HG03378 (cell line): ENCODE measurements at regions not wholly inside any gene's neighbourhood (a gene's known extent, or its start where the extent isn't known, plus 50 kb on each side); places are given as distances from the start of the nearest gene placed in this dataset.
"Not testable (repeated sequence)": the region's sequence is repeated elsewhere in the genome, so short reads cannot be mapped to it uniquely, and the experiment has no call there.

ENCODE experiments used
- ATAC-seq: cut with Tn5 transposase; IDR thresholded peaks from one replicate; pipeline ENCODE4 v1.9.1; 2021; ENCODE audit warnings: mild to moderate bottlenecking, moderate library complexity; ENCODE audit not compliant: unreplicated experiment

DNA sequence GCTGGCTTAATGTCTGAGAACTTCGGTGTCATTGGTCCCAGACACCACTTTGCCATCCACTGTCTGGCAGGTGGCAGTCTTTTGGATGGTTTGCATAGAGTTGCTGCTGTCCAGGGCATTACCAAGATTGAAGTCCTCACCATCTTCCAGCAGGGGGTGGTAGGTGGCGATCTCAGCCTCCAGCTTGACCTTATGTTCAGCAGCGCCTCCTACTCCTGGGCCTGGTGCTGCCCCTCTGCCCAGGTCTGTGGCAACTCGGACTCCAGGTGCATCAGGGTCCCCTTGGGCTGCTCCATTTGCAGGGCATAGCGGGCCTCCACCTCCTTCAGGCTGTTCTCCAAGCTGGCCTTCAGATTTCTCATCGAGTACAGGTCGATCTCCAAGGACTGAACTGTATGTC lies 573.3 kb upstream of the NCAM2 start:
- ATAC-seq, result no peak

DNA sequence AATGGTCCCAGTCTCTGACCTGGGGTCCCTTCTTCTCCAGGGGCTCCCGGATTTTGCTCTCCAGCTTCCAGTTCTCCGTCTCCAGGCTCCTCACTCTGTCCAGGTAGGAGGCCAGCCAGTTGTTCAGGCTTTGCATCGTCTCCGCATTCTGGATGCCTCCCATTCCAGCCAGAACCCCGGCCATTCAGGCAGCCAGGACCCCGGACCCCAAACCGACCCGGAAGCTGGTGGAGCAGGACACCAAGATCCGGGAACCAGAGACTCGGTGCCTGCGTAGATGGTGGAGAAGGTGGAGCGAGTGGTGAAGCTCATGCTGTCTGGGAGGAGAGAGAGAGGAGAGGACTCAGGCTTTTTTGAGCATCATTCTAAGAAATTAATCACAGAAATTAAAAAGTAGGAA lies 572.4 kb upstream of the NCAM2 start:
- no peak for ATAC-seq

DNA sequence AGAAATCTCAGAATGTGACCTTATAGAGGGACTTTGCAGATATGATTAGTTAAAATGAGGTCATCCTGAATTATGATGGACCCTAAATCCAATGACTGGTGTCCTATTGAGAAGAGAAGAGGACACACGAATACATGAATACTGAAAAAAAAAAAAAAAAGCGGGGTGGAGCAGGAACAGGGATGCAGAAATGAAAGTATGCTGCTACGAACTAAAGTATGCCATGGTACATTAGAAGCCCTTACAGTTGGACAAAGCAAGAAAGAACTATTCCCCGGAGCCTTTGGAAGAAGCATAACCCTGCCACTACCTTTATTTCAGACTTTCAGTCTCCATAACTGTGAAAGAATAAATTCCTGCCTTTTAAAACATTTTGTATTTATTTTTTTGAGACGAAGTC lies 557.9 kb upstream of the NCAM2 start:
- ATAC-seq, result no peak

DNA sequence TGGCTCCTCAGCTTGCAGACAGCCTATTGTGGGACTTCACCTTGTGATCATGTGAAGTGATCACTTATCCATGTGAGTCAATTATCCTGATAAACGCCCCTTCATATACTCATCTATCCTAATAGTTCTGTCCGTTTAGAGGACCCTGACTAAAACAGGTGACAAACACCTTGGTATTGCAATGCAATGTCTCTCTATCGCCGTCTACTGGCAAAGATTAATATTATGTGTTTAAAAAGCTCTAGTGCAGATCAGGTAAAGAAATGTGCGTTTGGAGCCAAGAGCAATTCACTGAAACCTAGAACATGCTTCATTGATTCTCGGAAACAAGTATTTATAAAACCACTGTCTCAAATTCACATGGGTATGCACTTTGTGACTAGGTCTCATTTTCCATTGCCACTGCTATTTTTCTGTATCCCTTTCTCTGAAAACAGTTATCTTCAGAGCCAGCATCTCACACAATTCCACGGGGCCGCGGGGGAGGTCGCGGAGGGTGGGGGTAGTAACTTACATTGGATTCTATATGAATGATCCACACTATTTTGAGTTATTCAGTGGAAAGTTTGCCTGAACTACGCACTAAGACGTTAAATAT lies 554.6 kb upstream of the NCAM2 start:
- no peak for ATAC-seq

DNA sequence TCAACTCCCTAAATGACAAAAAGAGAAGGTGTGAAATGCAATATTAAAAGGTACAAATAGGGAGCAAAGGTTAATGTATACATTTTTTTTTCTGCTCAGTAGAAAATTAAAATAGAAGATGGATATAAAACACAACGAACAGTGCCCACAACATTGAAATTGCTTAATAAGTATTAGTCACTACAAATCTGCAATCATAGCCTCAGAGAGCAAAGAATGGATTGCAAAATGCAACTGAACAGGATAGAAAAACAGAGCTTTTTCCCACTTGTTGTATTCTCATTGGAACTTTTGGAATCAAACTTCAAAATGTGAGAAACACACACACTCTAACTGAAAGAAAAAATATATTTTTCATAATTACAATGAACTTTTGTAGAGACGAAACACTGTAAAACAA lies 552.2 kb upstream of the NCAM2 start:
- ATAC-seq, result no peak

DNA sequence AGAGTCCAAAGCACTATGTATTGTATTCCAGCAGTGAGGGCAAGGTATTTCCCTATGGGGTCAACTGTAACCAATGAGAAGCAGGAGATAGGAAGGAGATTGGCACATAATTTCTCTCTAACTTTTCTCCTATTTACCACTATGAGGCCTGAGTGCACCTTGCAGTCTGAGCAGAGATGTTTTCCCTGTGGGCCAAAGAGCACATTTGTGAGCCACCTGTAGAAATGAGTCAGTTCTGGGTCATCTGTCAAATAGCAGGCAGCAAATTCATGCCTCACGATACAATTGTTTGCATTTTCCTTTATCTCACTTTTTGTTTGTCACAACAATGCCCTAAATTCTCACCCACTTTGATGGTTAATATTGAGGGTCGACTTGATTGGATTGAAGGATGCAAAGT lies 547.2 kb upstream of the NCAM2 start:
- no peak for ATAC-seq

DNA sequence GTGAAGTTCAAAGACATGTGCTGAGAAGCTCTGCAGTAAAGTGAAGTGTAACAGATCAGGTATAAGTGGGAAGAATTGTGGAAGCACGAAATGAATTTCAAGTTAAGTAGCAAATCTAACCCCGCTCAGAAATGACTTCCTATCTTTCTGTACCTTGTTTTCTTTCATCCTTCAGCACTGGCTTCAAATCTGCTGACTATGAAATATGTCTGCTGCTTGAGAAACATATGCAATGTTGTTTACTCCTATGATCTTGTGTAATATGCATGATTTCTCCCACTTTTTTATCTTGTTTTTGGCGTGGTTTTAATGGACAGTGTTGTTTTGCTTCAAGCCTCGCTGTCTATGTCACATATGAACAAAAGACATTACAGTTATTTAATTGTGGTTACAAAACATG lies 545.3 kb upstream of the NCAM2 start:
- no peak for ATAC-seq

GRCh38 chr21:20459838-20460237 lies 538.4 kb upstream of the NCAM2 start:
- ATAC-seq, result no peak

DNA sequence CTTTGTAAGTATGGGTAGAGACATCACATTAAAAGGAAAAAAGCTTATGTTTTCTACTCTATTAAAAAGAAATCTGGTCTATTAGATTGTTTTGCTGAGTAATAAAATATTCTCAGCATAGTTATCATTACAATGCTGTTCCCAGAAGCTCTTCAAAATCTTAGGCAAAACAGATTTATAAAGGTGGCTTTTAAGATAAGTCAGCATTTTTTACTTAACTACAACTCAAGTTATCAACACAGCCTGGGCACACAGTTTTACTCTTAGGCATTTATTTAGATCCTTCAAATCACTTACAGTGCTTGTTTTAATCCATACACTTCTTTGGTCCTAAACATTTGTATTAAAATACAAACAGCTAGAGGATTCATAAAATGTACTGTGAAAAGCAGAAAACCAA lies 534.8 kb upstream of the NCAM2 start:
- ATAC-seq, result no peak

DNA sequence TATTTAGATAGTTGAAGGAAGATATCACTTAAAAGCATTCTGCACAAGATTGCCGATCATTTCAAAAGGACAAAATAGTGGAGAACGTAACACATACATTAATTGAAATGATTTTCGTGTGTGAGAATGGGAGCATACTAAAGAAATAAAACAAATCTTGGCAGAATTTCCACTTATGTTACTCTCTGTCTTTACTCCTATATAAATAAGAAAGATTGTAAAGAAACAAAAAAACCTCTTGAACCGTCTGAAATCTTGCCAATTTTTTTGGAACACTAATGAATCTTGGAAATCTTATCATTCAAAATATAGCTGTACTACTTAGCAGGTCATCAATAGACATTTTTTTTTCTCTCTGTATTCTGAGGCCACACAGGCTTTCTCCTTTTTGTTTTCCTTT lies 528.8 kb upstream of the NCAM2 start:
- no peak for ATAC-seq

DNA sequence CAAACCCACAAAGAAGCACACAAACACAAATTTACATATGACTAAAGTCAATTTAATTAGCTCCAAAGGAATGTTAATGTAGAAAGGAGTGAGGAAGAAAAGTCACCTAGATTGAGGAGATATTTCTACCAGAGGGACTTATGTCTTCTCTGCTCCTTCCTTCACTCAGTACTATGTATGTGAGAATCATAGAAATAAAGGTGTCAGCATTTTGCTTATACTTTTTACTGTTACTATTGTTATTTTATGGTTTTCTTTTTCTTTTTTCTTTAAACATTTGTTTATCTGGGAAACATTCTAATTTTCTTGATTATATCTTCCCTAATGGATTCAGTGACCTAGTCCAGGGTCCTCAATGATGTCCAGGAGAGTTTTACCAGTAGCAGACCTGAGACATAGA lies 511.9 kb upstream of the NCAM2 start:
- no peak for ATAC-seq

DNA sequence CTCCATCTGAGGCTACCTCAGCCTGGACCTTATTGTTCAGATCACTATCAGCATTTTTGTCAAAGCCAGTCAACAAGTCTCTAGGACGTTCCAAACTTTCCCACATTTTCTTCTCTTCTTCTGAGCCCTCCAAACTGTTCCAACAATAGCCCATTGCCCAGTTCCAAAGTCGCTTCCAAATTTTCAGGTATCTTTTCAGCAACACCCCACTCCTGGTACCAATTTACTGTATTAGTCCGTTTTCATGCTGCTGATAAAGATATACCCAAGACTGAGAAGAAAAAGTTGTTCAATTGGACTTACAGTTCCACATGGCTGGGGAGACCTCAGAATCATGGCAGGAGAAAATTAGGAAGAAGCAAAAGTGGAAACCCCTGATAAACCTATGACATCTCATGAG lies 495.3 kb upstream of the NCAM2 start:
- not testable (repeated sequence) for ATAC-seq

GRCh38 chr21:20507783-20508182 lies 490.4 kb upstream of the NCAM2 start:
- no peak for ATAC-seq

DNA sequence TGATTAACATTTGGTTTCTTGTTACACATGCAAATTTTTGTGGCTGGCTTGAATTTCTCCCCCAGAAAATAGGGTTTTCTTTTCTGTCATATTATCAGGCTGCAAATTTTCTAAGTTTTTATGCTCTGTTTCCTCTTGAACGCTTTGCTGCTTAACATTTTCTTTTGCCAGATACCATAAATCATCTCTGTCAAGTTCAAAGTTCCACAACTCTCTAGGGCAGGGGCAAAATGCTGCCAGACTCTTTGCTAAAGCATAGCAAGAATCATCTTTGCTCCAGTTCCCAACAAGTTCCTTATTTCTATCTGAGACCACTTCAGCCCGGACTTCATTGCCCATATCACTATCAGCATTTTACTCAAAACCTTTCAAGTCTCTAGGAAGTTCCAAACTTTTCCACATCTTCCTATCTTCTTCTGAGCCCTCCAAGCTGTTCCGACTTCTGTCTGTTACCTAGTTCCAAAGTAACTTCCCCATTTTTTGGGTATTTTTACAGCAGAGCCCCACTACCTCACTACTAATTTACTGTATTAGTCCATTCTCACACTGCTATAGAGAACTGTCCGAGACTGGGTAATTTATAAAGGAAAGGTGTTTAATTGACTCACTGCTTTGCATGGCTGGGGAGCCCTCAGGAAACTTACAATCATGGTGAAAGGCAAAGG lies 486.9 kb upstream of the NCAM2 start:
- no peak for ATAC-seq

DNA sequence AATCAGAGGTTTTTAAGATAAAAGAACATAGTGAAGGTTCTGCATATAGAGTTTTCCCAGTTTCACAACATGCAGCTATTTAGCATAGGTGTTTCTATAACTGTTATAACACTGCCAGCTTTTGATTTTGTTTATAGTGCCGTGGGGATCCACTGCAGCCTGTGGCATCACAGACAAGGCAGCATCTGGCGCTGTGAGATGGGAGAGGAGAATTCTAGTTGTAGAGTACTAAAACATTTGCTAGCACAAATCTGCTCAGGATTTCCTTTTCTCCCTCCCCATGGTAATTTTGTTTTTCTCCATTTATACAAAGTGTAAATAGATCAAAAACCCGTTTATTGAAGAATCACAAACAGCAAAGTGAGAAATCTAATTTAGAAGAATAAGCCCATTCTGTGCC lies 482.8 kb upstream of the NCAM2 start:
- no peak for ATAC-seq

DNA sequence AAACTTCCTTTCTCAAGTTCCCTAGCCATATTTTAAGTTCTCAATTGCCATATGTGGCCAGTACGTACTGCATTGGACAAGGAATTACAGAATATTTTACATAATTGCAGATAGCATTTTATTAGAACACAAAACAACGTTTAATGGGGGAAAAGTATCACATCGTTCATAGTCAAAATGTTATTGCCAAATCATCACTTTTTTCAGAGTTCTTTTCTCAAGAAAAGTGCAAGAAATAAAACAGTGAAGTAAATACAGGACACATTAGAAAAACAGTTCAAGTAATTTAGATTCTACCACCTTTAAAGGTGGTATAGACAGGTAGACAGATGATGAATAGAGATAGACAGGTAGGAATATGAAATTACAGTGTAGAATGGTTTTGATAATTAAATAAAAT lies 479.1 kb upstream of the NCAM2 start:
- ATAC-seq, result no peak

DNA sequence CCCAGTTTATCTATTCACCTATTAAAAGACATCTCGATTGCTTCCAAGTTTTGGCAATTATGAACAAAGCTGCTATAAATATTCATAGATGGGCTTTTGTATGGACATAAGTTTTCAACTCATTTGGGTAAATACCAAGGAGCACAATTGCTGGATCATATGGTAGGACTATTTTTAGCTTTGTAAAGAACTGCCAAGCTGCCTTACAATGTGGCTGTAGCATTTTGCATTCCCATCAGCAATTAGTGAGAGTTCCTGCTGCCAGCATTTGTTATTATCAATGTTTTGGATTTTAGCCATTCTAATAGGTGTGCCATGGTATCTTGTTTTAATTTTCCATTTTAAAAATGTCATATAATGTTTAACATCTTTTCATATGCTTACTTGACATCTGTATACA lies 475.6 kb upstream of the NCAM2 start:
- no peak for ATAC-seq

DNA sequence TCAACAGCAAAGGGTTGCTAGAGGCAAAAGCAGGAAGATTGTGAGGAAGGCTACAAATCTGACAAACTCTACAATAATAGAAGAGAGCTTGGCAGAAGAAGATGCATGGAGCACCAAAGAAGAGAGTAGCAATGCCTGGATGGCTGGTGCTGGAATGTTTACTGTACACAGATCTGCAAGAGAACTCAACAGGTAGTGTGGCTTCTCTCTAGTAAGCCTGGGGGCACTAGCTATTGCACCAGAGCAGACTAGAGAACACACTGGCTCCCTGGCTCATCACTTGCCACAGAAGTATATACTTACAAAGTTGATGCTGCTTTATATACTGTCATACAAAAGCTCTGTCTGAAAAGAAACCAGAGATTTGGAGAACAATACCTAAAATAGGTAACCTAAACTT lies 475.0 kb upstream of the NCAM2 start:
- ATAC-seq, result no peak

- no peak for ATAC-seq
Measured at GRCh38 chr21:20527731-20528460, 470.3 kb upstream of the NCAM2 start.

- ATAC-seq, result no peak
Measured at GRCh38 chr21:20537130-20537529, 461.1 kb upstream of the NCAM2 start.

GRCh38 chr21:20538039-20538658 lies 460.1 kb upstream of the NCAM2 start:
- ATAC-seq, result no peak

- ATAC-seq, result no peak
Measured at GRCh38 chr21:20545454-20545853, 452.8 kb upstream of the NCAM2 start.
